ENCODE measurements at regions not wholly inside any gene's neighbourhood (a gene's known extent, or its start where the extent isn't known, plus 50 kb on each side); places are given as distances from the start of the nearest gene placed in this dataset.

DNA sequence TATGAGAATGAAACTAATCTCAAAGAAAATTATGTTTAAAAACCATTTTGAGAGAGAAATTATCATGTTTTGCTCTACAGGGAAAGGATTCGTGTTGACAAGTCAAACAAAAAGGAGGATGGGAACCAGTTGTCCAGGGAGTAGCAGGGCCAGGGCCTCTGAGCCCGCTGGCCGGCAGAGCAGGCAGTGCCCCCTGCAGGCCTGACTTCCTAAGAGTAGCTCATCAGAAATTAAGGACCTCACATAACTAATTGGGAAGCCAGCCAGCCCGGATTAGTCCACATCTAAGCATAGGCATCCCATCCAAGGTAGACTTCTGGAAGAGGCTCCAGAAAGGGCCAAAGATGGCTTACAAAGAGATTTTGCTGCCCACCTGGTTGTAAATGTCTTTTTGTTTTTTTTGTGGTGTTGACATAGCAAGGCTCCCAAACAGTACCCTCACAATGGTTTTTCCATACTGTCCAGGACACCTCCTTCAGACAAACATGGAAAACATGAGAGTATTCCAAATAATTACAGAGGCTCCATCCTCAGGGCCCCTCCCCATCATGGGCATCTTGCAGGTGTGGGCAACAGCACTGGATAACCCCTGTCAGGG, 241.2 kb upstream of the TANK start:
- no peak for TF ChIP-seq POLR2A (IDR thresholded peaks at IDR 0.05)
- no peak for TF ChIP-seq EP300 (IDR thresholded peaks at IDR 0.05)
